K562 (cell line): ENCODE measurements at regions not wholly inside any gene's neighbourhood (a gene's known extent, or its start where the extent isn't known, plus 50 kb on each side); places are given as distances from the start of the nearest gene placed in this dataset.

ENCODE experiments used
- ATAC-seq: fragments of 200-7000 bp; cut with Tn5 transposase; 3 replicates; pipeline ENCODE4 v1.9.1; 2020; ENCODE audit warnings: moderate library complexity
- BruUV-seq: library from RNA; stranded (reverse); fragments of 400-500 nt; replicated peaks from 2 replicates; lab custom pipeline; 2021; lab: Mats Ljungman, UMichigan
- CTCF ChIA-PET: fragments of 300-600 bp; formaldehyde crosslinking; extraction: SDS; loops from one replicate; lab custom pipeline; 2021; ENCODE audit warnings: low intra/inter-chr PET ratio; lab: Yijun Ruan, JAX
- POLR2A ChIA-PET: fragments of 300-600, 350-650 bp; sonication (Branson Sonifier 250); formaldehyde crosslinking; extraction: SDS; loops from one replicate; lab custom pipeline; 2021; ENCODE audit warnings: antibody characterized with exemption, inconsistent platforms; lab: Yijun Ruan, JAX
- DNase-seq, 4 experiments: peaks; one replicate each; pipeline versions ENCODE4 v3.0.0 to v3.0.0-alpha.2; 2011 to 2018; ENCODE audit warnings: low spot score in 3 of 4, mixed read lengths in 3 of 4; ENCODE audit errors: extremely low read depth in 1 of 4
- FAIRE-seq: peaks from 2 replicates; lab custom pipeline; 2011; peaks lifted over from hg19 to GRCh38; lab: Jason Lieb, UNC
- H2AFZ ChIP-seq: 2 replicates; pipeline ENCODE4 v1.6.0; 2011; ENCODE audit warnings: low read depth, low read length, control low read depth, inconsistent platforms
- H3K27ac ChIP-seq: fragments of 200-600 bp; 3 replicates; pipeline ENCODE4 v1.8.0; 2011; ENCODE audit warnings: low read depth, mild to moderate bottlenecking, control low read depth, inconsistent platforms, low read length, moderate library complexity, mixed read lengths; ENCODE audit errors: extremely low read depth
- H3K27me3 ChIP-seq, 2 experiments: fragments of 300-600 bp in 1 of 2; 2 replicates in 1 of 2; 3 replicates in 1 of 2; pipeline versions ENCODE4 v1.6.0 to v1.8.0; 2011; ENCODE audit warnings: inconsistent platforms in 2 of 2, low read length in 2 of 2, mild to moderate bottlenecking in 1 of 2, mixed read lengths in 1 of 2, moderate library complexity in 1 of 2; ENCODE audit not compliant: control insufficient read depth in 2 of 2, insufficient read depth in 2 of 2
- H3K36me3 ChIP-seq: fragments of 300-600 bp; 3 replicates; pipeline ENCODE4 v1.8.0; 2011; ENCODE audit warnings: mild to moderate bottlenecking, low read length, inconsistent platforms; ENCODE audit not compliant: control insufficient read depth, insufficient read depth
- H3K4me1 ChIP-seq, 2 experiments: fragments of 200-600 bp in 1 of 2; replicated peaks in 1 of 2; 2 replicates in 1 of 2; 3 replicates in 1 of 2; pipeline versions ENCODE4 v1.5.1 to v1.8.0; 2011; ENCODE audit warnings: inconsistent platforms in 2 of 2, low read length in 2 of 2, mild to moderate bottlenecking in 1 of 2, mixed read lengths in 1 of 2, moderate library complexity in 1 of 2; ENCODE audit not compliant: control insufficient read depth in 2 of 2, insufficient read depth in 2 of 2
- H3K4me2 ChIP-seq: 2 replicates; pipeline ENCODE4 v1.6.1; 2011; ENCODE audit warnings: low read length, control low read depth, inconsistent platforms, mixed read lengths; ENCODE audit not compliant: insufficient read depth
- H3K4me3 ChIP-seq: fragments of 200-600 bp; sonication (generic), shearing (Covaris generic); 2 replicates; pipeline ENCODE4 v1.5.1; 2016; ENCODE audit warnings: control low read depth, inconsistent platforms
- H3K79me2 ChIP-seq: fragments of 200-600 bp; 3 replicates; pipeline ENCODE4 v1.8.0; 2011; ENCODE audit warnings: low read length, inconsistent platforms; ENCODE audit not compliant: control insufficient read depth, insufficient read depth
- H3K9ac ChIP-seq, 2 experiments: 2 replicates each; pipeline versions ENCODE4 v1.6.0 to v1.6.1; 2011; ENCODE audit warnings: low read depth in 2 of 2, low read length in 2 of 2, control low read depth in 1 of 2, inconsistent platforms in 1 of 2, mild to moderate bottlenecking in 1 of 2, mixed read lengths in 1 of 2; ENCODE audit not compliant: insufficient read depth in 1 of 2
- H3K9me1 ChIP-seq: one replicate; pipeline ENCODE4 v1.6.0; 2011; ENCODE audit warnings: inconsistent platforms, mild to moderate bottlenecking, low read length, moderate library complexity; ENCODE audit not compliant: control insufficient read depth, insufficient read depth
- H3K9me3 ChIP-seq: replicated peaks from 2 replicates; pipeline ENCODE4 v1.5.1; 2011; ENCODE audit warnings: low read depth, low read length, inconsistent platforms; ENCODE audit not compliant: control insufficient read depth, insufficient read depth
- H4K20me1 ChIP-seq: replicated peaks from 2 replicates; pipeline ENCODE4 v1.6.1; 2011; ENCODE audit warnings: low read length, inconsistent platforms, mixed read lengths; ENCODE audit not compliant: control insufficient read depth, insufficient read depth
- ATF7 ChIP-seq: fragments of 450-650 bp; IDR thresholded peaks from 2 replicates; pipeline ENCODE4 v1.7.1; 2014; ENCODE audit warnings: mild to moderate bottlenecking, moderate library complexity
- DACH1 ChIP-seq: fragments of 450-650 bp; IDR thresholded peaks from 2 replicates; pipeline ENCODE4 v1.6.1; 2018; ENCODE audit not compliant: partially characterized antibody
- FIP1L1 ChIP-seq: fragments of 200-400 bp; formaldehyde crosslinking; IDR thresholded peaks from 2 replicates; pipeline ENCODE4 v1.6.1; 2018; ENCODE audit warnings: mild to moderate bottlenecking, low read depth, low read length; ENCODE audit not compliant: poor library complexity, severe bottlenecking
- FOXK2 ChIP-seq, 2 experiments: fragments of 450-650 bp; IDR thresholded peaks in 1 of 2; conservative IDR thresholded peaks in 1 of 2; 2 replicates each; pipeline ENCODE4 v1.6.1; 2016; ENCODE audit warnings: low read depth in 2 of 2, mild to moderate bottlenecking in 1 of 2
- GTF2F1 ChIP-seq: IDR thresholded peaks from 2 replicates; pipeline ENCODE4 v1.6.1; 2011; ENCODE audit warnings: low read depth, low read length, improper control_type of control experiment
- MAFG ChIP-seq: fragments of 450-650 bp; conservative IDR thresholded peaks from 2 replicates; pipeline ENCODE4 v1.6.1; 2016; ENCODE audit warnings: missing genetic modification characterization, missing compliant biosample characterization
- MAZ ChIP-seq, 2 experiments: fragments of 450-650 bp in 1 of 2; sonication (generic) in 1 of 2; formaldehyde crosslinking; IDR thresholded peaks in 1 of 2; conservative IDR thresholded peaks in 1 of 2; 2 replicates each; pipeline versions ENCODE4 v1.4.0 to v1.5.0; 2020; ENCODE audit warnings: mild to moderate bottlenecking in 1 of 2, missing genetic modification reagents in 1 of 2
- NFIX ChIP-seq: fragments of 250-450 bp; sonication (Bioruptor Pico); IDR thresholded peaks from 2 replicates; pipeline ENCODE4 v1.4.0; 2020; ENCODE audit warnings: low read depth, mild to moderate bottlenecking, moderate library complexity
- NONO ChIP-seq, 2 experiments: fragments of 200-400 bp in 1 of 2; fragments of 450-650 bp in 1 of 2; formaldehyde crosslinking in 1 of 2; IDR thresholded peaks; 2 replicates each; pipeline ENCODE4 v1.6.1; 2017; ENCODE audit warnings: low read depth in 2 of 2, mild to moderate bottlenecking in 2 of 2, moderate library complexity in 2 of 2, low read length in 1 of 2
- NR0B1 ChIP-seq: fragments of 450-650 bp; IDR thresholded peaks from one replicate; pipeline ENCODE4 v1.6.1; 2018; ENCODE audit warnings: mild to moderate bottlenecking, moderate library complexity; ENCODE audit not compliant: partially characterized antibody
- NR1H2 ChIP-seq: sonication (generic); formaldehyde crosslinking; IDR thresholded peaks from 2 replicates; pipeline ENCODE4 v1.4.0; 2020; ENCODE audit warnings: mild to moderate bottlenecking, missing genetic modification reagents
- SOX6 ChIP-seq: fragments of 450-650 bp; IDR thresholded peaks from 2 replicates; pipeline ENCODE4 v1.6.1; 2014; ENCODE audit warnings: mild to moderate bottlenecking
- THAP12 ChIP-seq: fragments of 250-450 bp; sonication (Bioruptor Pico); IDR thresholded peaks from 2 replicates; pipeline ENCODE4 v1.9.0; 2021; ENCODE audit warnings: mild to moderate bottlenecking, inconsistent platforms
- USF2 ChIP-seq: sonication (generic); formaldehyde crosslinking; IDR thresholded peaks from 2 replicates; pipeline ENCODE4 v1.5.0; 2020; ENCODE audit warnings: missing genetic modification reagents
- ZC3H8 ChIP-seq: fragments of 450-650 bp; IDR thresholded peaks from 2 replicates; pipeline ENCODE4 v1.6.1; 2017
- ZNF57 ChIP-seq: fragments of 450-650 bp; formaldehyde crosslinking; IDR thresholded peaks from 2 replicates; pipeline ENCODE4 v1.4.0; 2020; ENCODE audit warnings: mild to moderate bottlenecking, moderate library complexity
- ZNF668 ChIP-seq: fragments of 250-450 bp; sonication (Bioruptor Pico); IDR thresholded peaks from 2 replicates; pipeline ENCODE4 v1.8.0; 2022; ENCODE audit warnings: mild to moderate bottlenecking, inconsistent platforms
- ZNF79 ChIP-seq: fragments of 250-450 bp; sonication (Bioruptor Pico); IDR thresholded peaks from 2 replicates; pipeline ENCODE4 v1.4.0; 2020; ENCODE audit warnings: low read depth, mild to moderate bottlenecking, moderate library complexity
- WGBS: fragments of 100-300 bp; shearing (Covaris generic); methylation state at CpG from one replicate; pipeline ENCODE4 v1.1.6; 2016; ENCODE audit warnings: low coverage, mixed read lengths; ENCODE audit not compliant: insufficient coverage; ENCODE audit errors: missing lambda C conversion rate; 5-methylcytosine and 5-hydroxymethylcytosine counted together
- in situ Hi-C: fragments of 300-500 bp; cut with MboI; formaldehyde crosslinking; loops from 4 replicates; pipeline ENCODE4 v1.15.0; 2018; ENCODE audit warnings: inconsistent platforms, mixed read lengths
- intact Hi-C: fragments of 100-400 bp; cut with micrococcal nuclease; formaldehyde crosslinking; loops from 2 replicates; pipeline ENCODE4 v1.14.2; 2022
- TF ChIP-seq, protein P1 (sequence below): fragments of 450-650 bp; IDR thresholded peaks from 2 replicates; pipeline ENCODE4 v1.6.1; 2016; ENCODE audit warnings: missing biosample characterization, missing genetic modification characterization

GRCh38 chr6:12578751-12579150, 137.8 kb upstream of the PHACTR1 start:
- CTCF ChIA-PET = no interaction called here
- Histone ChIP-seq H3K36me3 (no peaks in the 10 kb centered on the region), H3K27ac (no peak overlapping the region), H3K27me3 (no peaks in the 10 kb centered on the region), H3K9me1 (no peaks in the 10 kb centered on the region), H3K79me2 (no peaks in the 10 kb centered on the region), H3K4me2 (no peak overlapping the region), H3K9me3 (no peaks in the 10 kb centered on the region), H3K4me3 (no peak overlapping the region), H3K4me1 (no peaks in the 10 kb centered on the region), H4K20me1 (no peaks in the 10 kb centered on the region), H3K9ac (no peak overlapping the region), H2AFZ (no peak overlapping the region)
- DNase-seq (no peak), ATAC-seq (no peak), FAIRE-seq (no peak)
- no TSS peak for BruUV-seq
- intact Hi-C loops = no loop called here
- 0% methylated on average over 3 of the region's 3 CpGs for WGBS
- in situ Hi-C loops = no loop called here
- POLR2A ChIA-PET = no interaction called here
- TF ChIP-seq FIP1L1 = no peak
- no peak for TF ChIP-seq SOX6
- no peak for TF ChIP-seq MAFG (tag)
- TF ChIP-seq FOXK2 (conservative IDR thresholded peaks at IDR 0.05 in 1 of 2, IDR thresholded peaks at IDR 0.05 in 1 of 2; ENCODE audit: low read depth in 2 of 2) = no peak
- TF ChIP-seq NFIX (CRISPR knock-in tag) = no peak
- no peak for TF ChIP-seq DACH1
- TF ChIP-seq MAZ (CRISPR knock-in tag; conservative IDR thresholded peaks at IDR 0.05 in 1 of 2, IDR thresholded peaks at IDR 0.05 in 1 of 2) = no peak
- TF ChIP-seq ZNF668 (CRISPR knock-in tag) = no peak
- TF ChIP-seq NONO (IDR thresholded peaks at IDR 0.05; ENCODE audit: low read depth in 2 of 2, low read length in 1 of 2) = no peak
- no peak for TF ChIP-seq THAP12
- TF ChIP-seq GTF2F1 = no peak
- TF ChIP-seq ZC3H8 = no peak
- no peak for TF ChIP-seq ZNF57 (CRISPR knock-in tag)
- TF ChIP-seq ZNF79 (CRISPR knock-in tag) = no peak
- TF ChIP-seq NR0B1 = no peak
- TF ChIP-seq, protein P1, sequence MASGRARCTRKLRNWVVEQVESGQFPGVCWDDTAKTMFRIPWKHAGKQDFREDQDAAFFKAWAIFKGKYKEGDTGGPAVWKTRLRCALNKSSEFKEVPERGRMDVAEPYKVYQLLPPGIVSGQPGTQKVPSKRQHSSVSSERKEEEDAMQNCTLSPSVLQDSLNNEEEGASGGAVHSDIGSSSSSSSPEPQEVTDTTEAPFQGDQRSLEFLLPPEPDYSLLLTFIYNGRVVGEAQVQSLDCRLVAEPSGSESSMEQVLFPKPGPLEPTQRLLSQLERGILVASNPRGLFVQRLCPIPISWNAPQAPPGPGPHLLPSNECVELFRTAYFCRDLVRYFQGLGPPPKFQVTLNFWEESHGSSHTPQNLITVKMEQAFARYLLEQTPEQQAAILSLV (tag) = no peak
- TF ChIP-seq ATF7 = no peak
- no peak for TF ChIP-seq NR1H2 (CRISPR knock-in tag)
- no peak for TF ChIP-seq USF2 (CRISPR knock-in tag)
